ENCODE measurements at regions not wholly inside any gene's neighbourhood (a gene's known extent, or its start where the extent isn't known, plus 50 kb on each side); places are given as distances from the start of the nearest gene placed in this dataset.

DNA sequence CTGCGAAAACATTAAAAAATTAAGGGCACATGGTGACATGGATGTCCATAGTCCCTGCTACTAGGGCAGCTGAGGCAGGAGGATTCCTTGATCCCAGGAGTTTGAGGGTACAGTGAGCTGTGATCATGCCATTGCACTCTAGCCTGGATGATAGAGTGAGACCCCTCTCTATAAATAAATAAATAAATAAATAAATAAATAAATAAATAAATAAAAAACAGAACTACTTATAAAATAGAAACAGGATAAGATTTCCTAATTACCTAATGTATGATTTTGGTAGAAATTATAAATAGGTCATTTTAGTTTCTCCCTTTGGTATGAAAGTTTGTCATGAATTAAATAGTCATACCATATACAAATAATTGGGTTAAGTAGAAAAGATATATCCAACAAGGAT is 916.2 kb downstream of the GRIK2 start:
- no peak for TF ChIP-seq FOS (IDR thresholded peaks at IDR 0.05; ENCODE audit: borderline replicate concordance, insufficient read depth, low read length)
- TF ChIP-seq, protein P1, sequence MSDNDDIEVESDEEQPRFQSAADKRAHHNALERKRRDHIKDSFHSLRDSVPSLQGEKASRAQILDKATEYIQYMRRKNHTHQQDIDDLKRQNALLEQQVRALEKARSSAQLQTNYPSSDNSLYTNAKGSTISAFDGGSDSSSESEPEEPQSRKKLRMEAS (IDR thresholded peaks at IDR 0.05; ENCODE audit: insufficient read depth, insufficient read length) = no peak
- no peak for TF ChIP-seq POLR2AphosphoS5 (IDR thresholded peaks at IDR 0.05; ENCODE audit: insufficient read depth, low read depth, low read length)
- no peak for TF ChIP-seq EZH2 (IDR thresholded peaks at IDR 0.05; ENCODE audit: borderline replicate concordance, low read depth, low read length, severe bottlenecking)
- no peak for TF ChIP-seq GATA2 (IDR thresholded peaks at IDR 0.05; ENCODE audit: insufficient read depth, insufficient read length, low read depth, low read length)
- no peak for TF ChIP-seq JUN (IDR thresholded peaks at IDR 0.05; ENCODE audit: borderline replicate concordance, insufficient read depth, insufficient read length, low read depth)
- TF ChIP-seq CTCF (IDR thresholded peaks at IDR 0.05; ENCODE audit: extremely low read depth in 1 of 2, insufficient read depth in 1 of 2, low read depth in 1 of 2, low read length in 2 of 2) = no peak
- TF ChIP-seq MYC (IDR thresholded peaks at IDR 0.05; ENCODE audit: low read depth, low read length) = no peak
- Histone ChIP-seq H3K79me2 (ENCODE audit: control insufficient read depth, insufficient read depth, low read length) (no peaks in the 10 kb centered on the region), H3K36me3 (ENCODE audit: control insufficient read depth in 2 of 2, extremely low read depth in 1 of 2, insufficient read depth in 2 of 2, low read length in 2 of 2) (no peaks in the 10 kb centered on the region), H4K20me1 (replicated peaks; ENCODE audit: control insufficient read depth, extremely low read depth, insufficient read depth, low read length) (no peaks in the 10 kb centered on the region), H3K4me3 (replicated peaks in 1 of 3; ENCODE audit: insufficient read depth in 1 of 3, low read depth in 1 of 3, low read length in 3 of 3) (no peak overlapping the region), H3K4me2 (ENCODE audit: insufficient read depth, low read length) (no peak overlapping the region), H3K9me3 (replicated peaks; ENCODE audit: control insufficient read depth, insufficient read depth, low read length) (peaks cover 3% of the 10 kb centered on the region), H3K9ac (replicated peaks; ENCODE audit: extremely low read depth, insufficient read depth, low read length) (no peak overlapping the region), H3K4me1 (ENCODE audit: control insufficient read depth, extremely low read depth, insufficient read depth, low read length) (no peaks in the 10 kb centered on the region), H3K27me3 (ENCODE audit: control insufficient read depth in 2 of 2, insufficient read depth in 2 of 2, low read length in 2 of 2) (no peaks in the 10 kb centered on the region), H2AFZ (ENCODE audit: low read depth, low read length) (no peak overlapping the region), H3K27ac (ENCODE audit: insufficient read depth, low read depth, low read length) (no peak overlapping the region), H3K9me1 (replicated peaks; ENCODE audit: control insufficient read depth, extremely low read depth, insufficient read depth, low read length) (no peaks in the 10 kb centered on the region)
- CTCF ChIA-PET = no interaction called here
- BruUV-seq (replicated peaks) = no TSS peak
- POLR2A ChIA-PET = no interaction called here
- dilution Hi-C loops (cut with MboI; ENCODE audit: extremely low pct_ligation_motif_present, low sequenced_read_pairs) = no loop called here
- DNase-seq (ENCODE audit: low read depth, low spot score) = no peak
- no peak for FAIRE-seq
- intact Hi-C loops (cut with micrococcal nuclease) = no loop called here

Data from endothelial cell of umbilical vein (primary cell).